Peyer's patch (tissue), 4 donors: ENCODE measurements at regions not wholly inside any gene's neighbourhood (a gene's known extent, or its start where the extent isn't known, plus 50 kb on each side); places are given as distances from the start of the nearest gene placed in this dataset.

Experiments
- DNase-seq, 3 donors: peaks; one replicate each; pipeline ENCODE4 v3.0.0-alpha.2; 2017 to 2019
- H3K27ac ChIP-seq, 4 donors: fragments of 200-600 bp; sonication (generic); one replicate each; pipeline ENCODE4 v1.5.1; 2016 to 2019
- H3K27me3 ChIP-seq, 2 donors: fragments of 200-600 bp; sonication (generic); one replicate each; pipeline ENCODE4 v1.5.1; 2019
- H3K36me3 ChIP-seq, 3 donors: fragments of 200-600 bp; sonication (generic); one replicate each; pipeline ENCODE4 v1.5.1; 2016 to 2019
- H3K4me1 ChIP-seq, 4 donors: fragments of 200-600 bp; sonication (generic); one replicate each; pipeline ENCODE4 v1.5.1; 2016 to 2019
- H3K4me3 ChIP-seq, 4 donors: fragments of 200-600 bp; sonication (generic); 1 replicate in 3 of 4; 2 replicates in 1 of 4; pipeline ENCODE4 v1.5.1; 2016 to 2019; ENCODE audit warnings: mild to moderate bottlenecking in 1 of 4
- H3K9me3 ChIP-seq, 4 donors: fragments of 200-600 bp; sonication (generic); one replicate each; pipeline ENCODE4 v1.5.1; 2016 to 2019; ENCODE audit warnings: mild to moderate bottlenecking in 1 of 4
- CTCF ChIP-seq, 6 experiments: fragments of 450-650 bp in 4 of 6; fragments of 200-600 bp in 2 of 6; sonication (generic) in 1 of 6; IDR thresholded peaks; one replicate each; pipeline ENCODE4 v1.5.1; 2017 to 2019; ENCODE audit warnings: antibody characterized with exemption in 6 of 6, mild to moderate bottlenecking in 3 of 6, moderate library complexity in 1 of 6
- POLR2A ChIP-seq, 2 donors: fragments of 450-650 bp; IDR thresholded peaks; one replicate each; pipeline ENCODE4 v1.5.1; 2017; ENCODE audit warnings: antibody characterized with exemption in 2 of 2, mild to moderate bottlenecking in 2 of 2, moderate library complexity in 2 of 2

GRCh38 chr18:25592804-25593360 lies 240.9 kb upstream of the ZNF521 start:
- no peak for DNase-seq
- Histone ChIP-seq H3K9me3 (peaks cover 0 to 6% (median 0%) of the 10 kb centered on the region in 4 donors), H3K27ac (no peak overlapping the region), H3K4me3 (no peak overlapping the region), H3K27me3 (no peaks in the 10 kb centered on the region), H3K4me1 (no peaks in the 10 kb centered on the region), H3K36me3 (no peaks in the 10 kb centered on the region)
- no peak for TF ChIP-seq POLR2A (IDR thresholded peaks at IDR 0.05)

- DNase-seq: no peak
- no peak overlapping the region for H3K27ac ChIP-seq
- no peaks in the 10 kb centered on the region for H3K4me1 ChIP-seq
- H3K9me3 ChIP-seq: peaks cover 0 to 6% (median 0%) of the 10 kb centered on the region in 4 donors
- H3K27me3 ChIP-seq: no peaks in the 10 kb centered on the region
- TF ChIP-seq CTCF (IDR thresholded peaks at IDR 0.05): no peak
- no peak for TF ChIP-seq POLR2A (IDR thresholded peaks at IDR 0.05)
- H3K36me3 ChIP-seq: no peaks in the 10 kb centered on the region
- no peak overlapping the region for H3K4me3 ChIP-seq
These were observed 238.5 kb upstream of the ZNF521 start for GRCh38 chr18:25590456-25590855.

DNA sequence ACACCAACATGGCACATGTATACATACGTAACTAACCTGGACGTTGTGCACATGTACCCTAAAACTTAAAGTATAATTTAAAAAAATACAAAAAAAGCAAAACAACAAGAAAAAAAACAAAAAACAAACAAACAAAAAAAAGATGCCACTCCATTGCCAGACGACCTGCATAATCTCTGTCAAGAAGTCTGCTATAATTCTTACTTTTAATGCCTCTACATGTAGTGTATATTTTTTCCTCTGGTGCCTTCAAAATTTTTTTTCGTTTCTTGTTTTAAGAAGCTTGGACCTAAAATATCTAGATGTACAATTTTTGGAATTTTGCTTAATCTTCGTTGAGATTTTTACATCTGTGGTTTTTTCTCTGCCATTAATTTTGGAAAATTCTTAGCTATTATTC lies 235.6 kb upstream of the ZNF521 start:
- H3K27ac ChIP-seq: no peak overlapping the region
- no peak overlapping the region for H3K4me3 ChIP-seq
- H3K4me1 ChIP-seq: no peaks in the 10 kb centered on the region
- H3K36me3 ChIP-seq: no peaks in the 10 kb centered on the region
- TF ChIP-seq CTCF (IDR thresholded peaks at IDR 0.05) (no peak), POLR2A (IDR thresholded peaks at IDR 0.05) (no peak)
- H3K27me3 ChIP-seq: no peaks in the 10 kb centered on the region
- no peak for DNase-seq
- H3K9me3 ChIP-seq: peaks cover 0 to 6% (median 0%) of the 10 kb centered on the region in 4 donors

DNA sequence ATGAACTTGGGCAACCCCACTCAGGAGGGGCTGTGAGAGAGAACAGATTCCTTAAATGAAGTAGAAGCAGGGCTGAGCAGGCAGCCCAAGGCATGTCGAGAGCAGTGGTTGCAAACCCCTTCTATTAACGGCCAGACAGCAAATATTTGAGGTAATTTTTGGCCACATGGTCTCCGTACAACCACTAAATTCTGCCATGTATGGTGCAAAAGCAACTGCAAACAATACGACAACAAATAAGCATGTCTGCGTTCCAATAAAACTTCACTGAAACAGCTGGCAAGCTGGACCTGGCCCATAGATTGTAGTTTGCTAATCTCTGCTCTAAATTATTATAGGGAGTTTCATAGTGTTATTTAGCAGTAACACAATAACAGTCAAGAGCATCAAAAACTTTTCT lies 217.0 kb upstream of the ZNF521 start:
- Histone ChIP-seq H3K36me3 (no peaks in the 10 kb centered on the region), H3K4me3 (no peak overlapping the region), H3K4me1 (no peaks in the 10 kb centered on the region), H3K27me3 (no peaks in the 10 kb centered on the region), H3K27ac (no peak overlapping the region), H3K9me3 (no peaks in the 10 kb centered on the region)
- no peak for TF ChIP-seq POLR2A (IDR thresholded peaks at IDR 0.05)
- TF ChIP-seq CTCF (IDR thresholded peaks at IDR 0.05): no peak
- DNase-seq: no peak

GRCh38 chr18:25563816-25564683 lies 212.1 kb upstream of the ZNF521 start:
- Histone ChIP-seq H3K27ac (no peak overlapping the region), H3K4me3 (no peak overlapping the region), H3K9me3 (no peaks in the 10 kb centered on the region), H3K27me3 (no peaks in the 10 kb centered on the region), H3K36me3 (no peaks in the 10 kb centered on the region), H3K4me1 (no peaks in the 10 kb centered on the region)
- DNase-seq: no peak
- no peak for TF ChIP-seq POLR2A (IDR thresholded peaks at IDR 0.05)
- TF ChIP-seq CTCF (IDR thresholded peaks at IDR 0.05): no peak

DNA sequence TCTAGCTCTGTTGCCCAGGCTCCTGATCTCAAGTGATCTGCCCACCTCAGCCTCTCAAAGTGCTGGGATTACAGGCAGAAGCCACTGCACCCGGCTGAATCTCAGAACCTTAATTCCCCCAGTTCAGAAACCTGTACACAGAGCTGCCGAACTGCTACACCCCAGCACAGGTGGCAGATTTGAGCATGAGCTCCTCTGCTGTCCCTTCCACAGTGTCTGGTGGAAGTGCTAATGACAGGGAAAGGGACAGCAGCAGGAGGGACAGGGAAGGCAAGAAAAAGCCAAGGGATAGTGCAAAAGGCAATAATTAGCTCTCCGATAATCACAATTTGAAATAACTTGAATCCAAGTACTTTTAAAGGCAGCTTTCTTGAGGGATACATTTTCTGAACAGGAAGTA lies 211.4 kb upstream of the ZNF521 start:
- Histone ChIP-seq H3K36me3 (no peaks in the 10 kb centered on the region), H3K27ac (no peak overlapping the region), H3K27me3 (no peaks in the 10 kb centered on the region), H3K9me3 (no peaks in the 10 kb centered on the region), H3K4me3 (no peak overlapping the region), H3K4me1 (no peaks in the 10 kb centered on the region)
- TF ChIP-seq CTCF (IDR thresholded peaks at IDR 0.05): no peak
- no peak for TF ChIP-seq POLR2A (IDR thresholded peaks at IDR 0.05)
- no peak for DNase-seq
